HG03571 (cell line): ENCODE measurements at regions not wholly inside any gene's neighbourhood (a gene's known extent, or its start where the extent isn't known, plus 50 kb on each side); places are given as distances from the start of the nearest gene placed in this dataset.

Source experiments
- ATAC-seq: cut with Tn5 transposase; IDR thresholded peaks from one replicate; pipeline ENCODE4 v1.9.1; 2021; ENCODE audit not compliant: unreplicated experiment

DNA sequence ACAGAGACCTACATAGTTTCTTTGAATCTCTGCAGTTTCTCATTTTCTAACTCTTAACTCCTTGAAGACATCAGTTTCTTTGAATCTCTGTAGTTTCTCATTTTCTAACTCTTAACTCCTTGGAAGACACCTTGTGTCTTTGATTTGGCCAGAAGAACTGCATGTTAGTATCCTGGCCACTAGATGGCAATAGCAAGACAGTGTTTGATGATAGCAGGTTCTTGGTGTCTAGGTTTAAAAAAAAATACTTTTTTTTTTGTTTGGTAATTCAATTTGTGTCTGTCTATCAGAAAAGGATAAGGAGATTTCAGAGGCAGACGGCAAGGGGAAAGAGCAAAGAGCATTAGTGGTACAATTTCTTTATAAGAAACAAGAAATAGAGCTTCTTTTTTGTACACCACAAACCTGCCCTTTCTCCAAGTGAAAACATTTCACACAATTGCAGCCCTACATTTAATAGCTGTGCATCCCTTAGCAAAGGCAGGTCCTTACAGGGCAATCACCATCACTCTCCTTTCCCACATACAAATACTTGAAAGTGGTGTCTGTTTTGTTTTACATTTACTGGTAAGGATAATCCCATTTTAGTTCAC, 1324.9 kb upstream of the CDH8 start:
- no peak for ATAC-seq

DNA sequence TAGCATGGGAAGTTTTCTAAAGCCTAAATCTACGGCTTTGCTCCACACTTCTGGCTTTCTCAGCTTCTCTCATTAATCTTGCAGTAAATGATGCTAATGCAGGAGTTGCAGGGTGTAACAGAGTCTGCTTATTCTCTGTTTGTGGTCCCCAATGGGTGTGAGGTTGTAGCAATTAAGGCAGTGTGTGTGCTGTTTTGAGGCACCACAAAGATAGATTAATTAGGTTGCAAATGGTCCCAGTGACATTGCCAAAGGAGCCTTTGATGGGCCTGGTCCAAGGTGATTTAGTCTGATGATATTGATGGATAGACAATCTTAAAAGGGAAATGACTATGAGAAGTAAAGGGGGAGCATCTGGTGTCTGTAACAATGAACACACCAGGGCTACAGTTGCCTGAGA, 1313.7 kb upstream of the CDH8 start:
- no peak for ATAC-seq

DNA sequence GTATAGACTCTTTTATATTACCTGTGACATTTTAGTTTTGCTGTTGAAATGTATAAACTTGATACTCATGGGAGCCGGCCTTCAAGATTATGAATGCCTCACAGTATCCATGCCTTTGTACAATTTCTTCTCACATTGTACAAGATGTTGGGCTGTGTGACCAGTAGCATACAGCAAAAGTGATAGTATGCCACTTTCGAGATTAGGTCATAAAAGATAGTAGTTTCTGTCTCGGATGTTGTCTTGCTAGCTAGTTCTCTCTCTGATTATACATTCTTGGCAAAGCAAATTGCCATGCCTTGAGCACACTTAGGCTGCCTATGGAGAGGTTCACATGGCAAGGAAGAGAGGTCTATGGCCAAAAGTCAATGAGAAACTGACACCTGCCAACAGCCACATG, 1309.8 kb upstream of the CDH8 start:
- no peak for ATAC-seq

DNA sequence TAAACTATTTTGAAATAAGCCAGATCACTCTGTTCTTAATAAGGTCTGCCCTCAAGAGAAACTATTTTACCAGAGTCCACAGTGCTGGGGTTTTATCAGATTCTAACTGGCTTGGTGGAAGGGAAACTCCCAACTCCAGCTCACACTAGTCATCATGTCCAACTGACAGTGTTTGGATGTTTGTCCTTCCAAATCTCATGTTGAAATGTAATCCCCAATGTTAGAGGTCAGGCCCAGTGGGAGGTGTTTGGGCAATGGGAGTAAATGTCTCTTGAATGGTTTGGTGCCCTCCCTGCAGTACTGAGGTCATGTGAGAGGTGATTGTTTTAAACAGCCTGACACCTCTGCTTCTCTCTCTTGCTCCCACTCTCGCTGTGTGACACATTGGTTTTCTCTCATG, 1301.0 kb upstream of the CDH8 start:
- ATAC-seq, result no peak

DNA sequence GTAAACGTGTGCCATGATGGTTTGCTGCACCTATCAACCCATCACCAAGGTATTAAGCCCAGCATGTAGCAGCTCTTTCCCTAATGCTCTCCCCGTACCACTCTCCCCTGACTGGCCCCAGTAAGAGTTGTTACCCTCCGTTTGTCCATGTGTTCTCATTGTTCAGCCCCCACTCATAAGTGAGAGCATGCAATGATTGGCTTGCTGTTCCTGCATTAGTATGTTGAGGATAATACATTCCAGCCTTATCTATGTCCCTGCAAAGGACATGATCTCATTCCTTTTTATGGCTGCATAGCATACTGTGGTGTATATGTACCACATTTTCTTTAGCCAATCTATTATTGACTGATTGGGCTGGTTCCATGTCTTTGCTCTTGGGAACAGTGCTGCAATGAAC, 1294.9 kb upstream of the CDH8 start:
- ATAC-seq, result no peak

DNA sequence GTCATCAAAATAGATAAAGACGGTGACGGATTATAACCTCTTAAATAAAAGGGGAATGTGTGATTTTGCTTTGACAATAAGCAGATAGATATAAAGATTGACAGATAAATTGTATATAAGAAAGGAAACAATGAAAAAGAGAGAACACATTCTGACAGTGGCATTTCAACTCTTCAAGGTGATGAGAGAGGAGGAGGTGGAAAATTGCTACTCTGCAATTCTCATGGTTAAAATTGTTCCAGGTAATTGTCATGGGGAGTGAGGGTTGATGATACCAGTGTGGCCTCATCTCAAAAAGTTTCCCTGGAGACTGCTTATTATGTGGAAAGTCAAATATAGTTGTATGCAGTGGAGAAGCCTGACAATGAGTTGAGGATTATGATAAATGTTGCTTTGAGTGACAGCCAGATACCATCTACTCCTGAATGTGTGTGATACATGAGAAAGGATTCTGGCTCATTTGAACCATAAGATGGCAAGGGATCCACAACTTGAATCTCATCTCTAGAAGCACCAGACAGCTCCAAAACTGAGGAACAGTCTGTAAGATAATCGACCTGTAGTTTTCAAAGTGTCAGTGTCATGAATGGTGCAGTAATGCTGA, 1290.6 kb upstream of the CDH8 start:
- no peak for ATAC-seq

DNA sequence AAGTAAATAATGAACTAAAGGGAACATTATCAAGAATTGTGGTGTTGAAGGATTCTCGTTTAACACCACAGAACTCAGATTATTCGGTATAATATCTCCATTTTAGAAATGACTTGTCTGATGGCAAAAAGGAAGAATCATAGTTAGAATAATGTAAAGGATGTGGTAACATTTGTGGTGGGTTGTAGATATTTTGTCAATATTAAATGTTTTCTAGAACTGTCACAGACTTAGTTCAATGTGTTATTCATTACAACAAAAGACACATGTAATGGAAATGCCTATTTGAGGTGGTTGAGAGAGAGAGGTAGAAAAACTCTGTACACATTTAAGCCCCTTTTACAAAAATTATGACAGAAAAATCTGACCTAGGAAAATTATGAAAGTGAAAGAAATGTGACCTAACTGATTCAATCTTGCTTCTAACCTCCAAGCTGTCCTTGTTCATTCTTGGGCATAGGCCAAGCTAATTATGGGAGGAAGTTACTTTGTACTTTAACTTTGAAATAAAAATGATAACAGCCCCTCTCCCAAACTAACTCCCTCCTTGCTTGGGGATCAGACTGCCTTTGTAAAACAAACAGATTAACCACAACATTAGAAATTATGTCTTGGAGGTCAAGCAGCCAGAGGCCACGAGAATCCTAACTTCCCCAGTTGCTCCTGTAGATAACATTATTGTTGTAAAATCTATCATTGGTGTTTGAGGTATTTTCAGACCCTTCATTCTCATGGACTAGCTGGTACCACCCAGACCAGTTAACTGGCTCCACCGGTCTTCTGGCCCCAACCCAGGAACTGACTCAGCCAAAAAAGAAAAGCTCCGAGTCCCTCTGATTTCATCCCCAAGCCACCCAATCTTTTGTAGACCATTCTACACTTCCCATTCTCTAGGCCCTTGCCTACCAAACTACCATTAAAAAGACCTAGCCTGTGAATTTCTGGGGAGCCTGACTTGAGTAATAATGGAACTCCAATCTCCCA, 1287.8 kb upstream of the CDH8 start:
- no peak for ATAC-seq

DNA sequence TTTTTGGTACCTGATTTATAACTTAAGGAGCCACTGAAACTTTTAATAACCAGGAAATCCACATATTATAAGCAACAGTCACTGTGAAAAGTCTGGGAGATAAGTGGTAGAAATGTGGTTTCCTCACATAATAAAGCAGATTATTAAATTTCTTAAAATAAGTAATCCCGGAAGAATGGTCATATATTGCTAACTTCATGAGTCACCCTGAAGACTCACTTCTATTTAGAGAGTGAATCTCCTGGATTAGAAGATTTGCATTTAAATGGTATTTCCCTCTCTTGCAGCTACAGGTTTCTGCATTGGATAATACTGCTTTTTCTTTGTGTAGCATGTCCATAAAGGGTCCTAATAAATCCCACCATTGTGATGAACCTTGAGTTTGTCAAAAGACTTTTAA, 1286.8 kb upstream of the CDH8 start:
- no peak for ATAC-seq

DNA sequence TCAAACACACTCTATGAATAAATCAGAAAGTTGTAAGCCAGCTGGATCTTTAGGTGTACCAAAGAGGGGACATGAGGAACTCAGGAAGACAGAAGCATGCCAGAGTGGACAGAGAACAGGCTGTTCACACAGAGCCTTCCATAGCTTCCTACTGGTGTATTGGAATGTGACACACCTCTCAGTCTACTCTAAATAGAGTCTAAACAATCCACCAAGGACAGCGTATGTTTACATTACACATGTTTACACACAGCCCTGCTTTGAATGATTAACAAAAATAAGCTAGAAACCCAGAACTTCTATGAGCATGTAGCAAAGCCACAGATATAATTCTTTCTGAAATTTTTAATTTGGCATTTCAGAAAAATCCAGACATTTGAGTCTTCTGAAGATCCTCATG, 1279.0 kb upstream of the CDH8 start:
- ATAC-seq, result no peak

DNA sequence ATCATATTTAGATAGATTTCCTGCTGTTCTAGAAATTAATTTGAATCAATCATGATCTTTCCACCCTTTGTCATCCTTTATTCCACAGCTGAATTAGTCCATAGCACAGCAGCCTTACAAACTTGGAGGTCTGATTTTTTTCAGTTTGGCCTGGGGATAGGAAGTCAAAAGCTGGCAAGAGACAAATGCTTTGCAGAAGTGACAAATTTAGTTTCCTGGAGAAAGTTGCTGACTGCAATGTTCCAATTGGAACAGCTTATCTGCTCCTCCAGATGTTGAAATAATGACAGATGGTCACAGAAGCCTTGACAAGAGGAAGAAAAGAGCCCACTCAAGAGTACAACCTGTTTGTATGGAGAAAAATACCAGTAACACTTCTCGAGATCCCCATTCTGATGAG, 1276.1 kb upstream of the CDH8 start:
- no peak for ATAC-seq

DNA sequence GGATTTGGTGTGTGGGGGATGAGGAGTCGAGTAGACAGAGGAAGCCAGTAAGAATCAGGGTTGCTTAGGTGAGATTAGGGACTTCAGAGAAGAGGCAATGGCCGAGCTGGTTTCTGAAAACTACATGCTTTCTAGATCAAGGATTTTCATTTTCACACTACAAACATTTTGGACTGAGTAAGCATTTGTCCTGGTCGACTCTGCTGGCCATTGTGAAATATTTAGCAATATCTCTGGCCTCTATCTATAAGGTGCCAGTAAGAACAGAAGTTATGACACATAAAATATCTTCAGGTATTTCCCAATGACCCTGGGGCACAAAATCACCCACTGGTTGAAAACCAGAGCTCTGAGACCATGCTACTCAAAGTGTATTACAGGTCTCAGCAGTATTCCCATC, 1275.1 kb upstream of the CDH8 start:
- ATAC-seq, result no peak

DNA sequence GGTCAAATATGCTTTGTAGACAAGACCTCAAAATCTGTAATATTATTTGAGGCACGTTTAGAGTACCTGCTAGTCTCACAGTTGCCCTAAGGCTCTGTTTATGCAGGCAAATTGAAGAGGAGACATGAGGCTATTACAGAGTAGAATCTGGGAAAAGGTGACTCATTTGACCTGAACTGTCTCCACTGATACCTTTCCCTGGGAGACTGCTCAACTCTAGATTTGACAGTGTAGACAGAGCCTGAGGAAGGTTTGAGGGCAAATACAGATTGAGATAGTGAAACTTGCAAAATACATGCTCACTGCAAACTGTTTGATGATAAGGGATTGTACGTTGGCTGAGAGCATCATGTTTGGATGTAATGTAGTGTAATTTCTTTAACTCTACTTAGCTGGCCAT, 1266.6 kb upstream of the CDH8 start:
- no peak for ATAC-seq

DNA sequence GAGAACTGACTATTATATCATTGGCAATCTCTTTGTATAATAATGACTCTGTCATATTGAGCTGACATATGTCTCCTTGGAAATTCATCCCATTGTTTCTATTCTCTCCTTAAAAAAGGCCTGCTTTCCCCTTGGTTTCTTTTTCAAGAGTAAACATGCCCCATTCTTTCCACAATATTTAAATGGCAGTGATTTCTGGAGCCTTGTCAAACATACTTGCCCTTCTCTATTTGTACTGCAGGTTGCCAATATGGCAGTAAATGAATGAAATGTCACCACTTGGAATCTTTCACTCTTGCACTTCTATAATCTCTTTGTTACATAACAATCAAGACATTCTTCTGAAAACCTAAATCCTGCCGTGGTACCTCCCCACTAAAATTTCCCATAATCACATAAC, 1265.1 kb upstream of the CDH8 start:
- no peak for ATAC-seq

DNA sequence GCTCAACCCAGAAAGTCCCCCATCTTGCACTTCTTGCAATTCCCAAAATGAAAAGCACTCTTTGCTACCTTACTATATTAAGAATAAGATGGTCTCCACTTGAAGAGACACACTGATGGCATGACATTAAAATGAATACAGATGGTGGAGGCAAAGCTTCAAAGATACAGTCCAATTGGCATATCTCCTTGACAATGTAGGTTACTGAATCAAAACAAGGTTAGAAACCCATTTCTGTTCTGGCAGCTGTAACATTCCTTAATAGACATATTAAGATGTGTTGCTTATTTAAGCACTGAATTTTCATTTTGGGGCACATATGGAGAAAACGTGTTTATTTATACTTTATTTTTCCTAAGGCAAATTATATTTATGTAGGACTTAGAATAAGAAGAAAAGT, 1262.8 kb upstream of the CDH8 start:
- no peak for ATAC-seq

DNA sequence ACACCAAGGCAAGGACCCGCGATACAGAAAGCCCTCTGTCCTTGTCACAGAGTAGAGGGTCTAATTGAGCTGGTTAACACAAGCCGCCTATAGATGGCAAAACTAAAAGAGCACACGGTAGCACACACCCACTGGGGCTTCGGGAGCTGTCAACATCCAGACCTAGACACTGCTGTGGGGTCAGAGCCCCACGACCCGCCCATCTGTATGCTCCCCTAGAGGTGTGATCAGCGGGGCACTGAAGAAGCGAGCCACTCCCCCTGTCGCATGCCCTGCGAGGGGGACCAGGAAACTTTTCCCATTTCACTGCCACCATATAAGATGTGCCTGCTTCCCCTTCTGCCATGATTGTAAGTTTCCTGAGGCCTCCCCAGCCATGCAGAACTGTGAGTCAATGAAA, 1255.8 kb upstream of the CDH8 start:
- ATAC-seq, result no peak

DNA sequence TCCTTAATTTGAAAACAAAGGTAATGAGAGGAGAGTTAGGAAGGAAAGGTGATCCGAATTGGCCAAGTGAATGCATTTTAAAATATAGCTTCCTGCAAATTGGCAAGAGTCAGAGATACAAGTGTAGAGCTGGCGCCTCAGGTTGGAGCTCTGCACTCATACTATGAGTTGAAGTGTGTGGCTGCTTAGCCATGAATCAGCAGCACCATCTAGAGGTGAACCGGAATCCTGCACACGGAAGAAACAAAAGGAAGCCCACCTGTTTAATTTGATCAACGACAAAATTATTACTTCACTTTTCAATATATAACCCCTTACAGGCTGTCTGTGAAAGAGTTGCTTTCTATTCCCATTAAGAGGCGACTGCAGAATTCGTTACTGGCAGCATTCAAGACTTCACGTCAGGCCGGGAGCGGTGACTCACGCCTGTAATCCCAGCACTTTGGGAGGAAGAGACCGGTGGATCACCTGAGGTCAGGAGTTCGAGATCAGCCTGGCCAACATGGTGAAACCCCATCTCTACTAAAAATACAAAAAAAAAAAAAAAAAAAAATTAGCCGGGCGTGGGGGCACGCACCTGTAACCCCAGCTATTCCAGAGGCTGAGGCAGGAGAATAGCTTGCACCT, 1253.7 kb upstream of the CDH8 start:
- ATAC-seq, result no peak

DNA sequence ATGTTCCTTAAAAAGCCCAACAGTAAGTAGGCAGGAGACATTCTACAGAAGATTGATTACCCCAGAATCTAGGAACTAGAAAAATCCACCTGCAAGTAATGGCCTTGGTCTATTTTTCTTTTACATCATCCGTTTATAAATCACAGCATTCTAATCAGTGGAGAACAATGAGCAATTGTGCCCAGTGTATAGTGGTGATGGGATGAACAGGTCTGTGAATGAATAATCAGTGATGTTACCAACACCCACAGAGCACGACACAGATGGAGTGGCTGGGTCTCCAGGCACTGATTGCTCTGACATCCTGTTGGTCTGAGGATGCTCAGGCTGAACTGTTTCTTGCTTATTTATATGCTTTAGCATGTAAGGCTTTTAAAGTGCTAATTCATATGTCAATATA, 1251.2 kb upstream of the CDH8 start:
- no peak for ATAC-seq

DNA sequence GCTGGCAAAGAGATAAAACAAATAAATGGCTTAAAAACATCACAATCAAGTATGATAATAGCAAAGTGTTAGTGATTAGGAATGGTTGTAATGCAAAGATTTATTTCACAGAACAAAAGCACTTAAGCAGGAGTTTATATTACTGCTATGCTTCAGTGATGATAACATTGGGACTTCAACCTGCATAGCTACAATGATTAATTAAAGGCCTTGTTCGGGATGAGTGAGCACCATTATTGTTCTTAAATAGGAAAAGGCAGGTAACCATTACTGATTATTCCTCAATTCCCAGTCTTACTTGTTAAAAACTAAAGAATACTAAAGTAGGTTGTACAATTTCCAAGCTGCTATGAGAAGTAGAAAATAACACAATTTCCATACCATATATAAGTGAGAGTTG, 1247.5 kb upstream of the CDH8 start:
- ATAC-seq, result no peak

DNA sequence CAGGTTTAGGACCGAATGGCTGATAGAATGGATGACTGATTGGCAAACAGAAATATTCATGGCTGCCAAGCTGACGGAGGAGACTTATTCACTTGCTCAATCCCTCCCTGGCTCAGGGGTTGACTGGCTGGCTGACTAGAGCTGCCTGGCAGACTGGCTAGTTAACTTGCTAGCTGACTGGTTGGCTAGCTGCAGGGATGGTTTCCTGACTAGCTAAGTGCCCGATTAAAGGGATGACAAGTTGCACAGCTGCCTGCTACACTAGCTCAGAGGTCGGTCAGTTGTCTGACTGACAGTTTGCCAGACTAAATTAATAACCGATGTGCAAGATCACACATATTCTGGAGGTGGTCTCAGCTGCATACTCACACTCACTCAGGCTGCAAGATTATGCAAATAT, 1208.4 kb upstream of the CDH8 start:
- ATAC-seq, result no peak

DNA sequence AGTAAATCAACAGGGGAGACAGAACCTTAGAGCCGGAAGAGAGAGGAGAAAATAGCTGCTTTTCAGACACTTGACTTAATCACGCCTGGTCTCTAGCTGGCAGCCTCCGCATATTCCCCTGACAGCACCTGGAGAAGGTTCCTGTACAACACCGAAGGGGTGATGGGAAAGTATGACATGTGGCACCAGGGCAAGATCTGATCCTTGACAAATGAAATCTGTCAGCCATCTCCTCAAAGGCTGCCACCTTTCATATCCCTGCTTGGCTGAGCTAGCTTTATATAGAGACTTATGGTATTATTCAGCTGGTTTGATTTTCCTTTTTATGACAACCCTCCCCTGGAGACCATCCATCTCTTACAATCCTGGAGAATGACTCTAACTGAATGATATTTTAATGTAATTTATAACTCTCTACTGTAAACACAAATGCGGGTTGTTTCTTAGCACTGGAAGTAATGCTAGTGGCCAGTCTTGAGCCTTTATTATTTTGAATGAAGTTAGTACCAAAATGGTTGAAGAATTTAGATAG, 1205.3 kb upstream of the CDH8 start:
- ATAC-seq, result no peak

DNA sequence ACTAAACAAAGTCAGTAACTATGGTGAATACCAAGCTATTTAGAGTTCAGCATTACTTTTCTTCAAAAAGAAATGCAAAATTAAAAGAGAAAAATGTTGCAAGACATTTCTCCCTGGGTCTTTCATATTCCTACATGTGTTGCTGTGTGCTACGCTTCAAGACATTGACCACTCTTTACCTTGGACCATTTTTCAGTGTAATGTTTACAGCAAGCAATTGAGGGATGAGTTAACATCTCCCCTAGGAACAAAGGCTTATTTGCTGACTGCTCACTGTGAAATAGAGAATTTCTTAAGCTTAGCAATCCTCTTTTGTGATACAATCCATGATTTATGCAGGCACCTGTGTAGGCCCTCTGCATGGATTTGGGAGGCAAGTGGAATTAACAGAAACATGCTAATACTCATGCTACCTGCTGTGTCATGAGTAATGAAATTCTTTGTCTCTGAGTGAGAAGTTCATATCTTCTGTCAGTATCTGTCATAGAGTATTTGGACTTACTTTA, 1202.9 kb upstream of the CDH8 start:
- no peak for ATAC-seq
